GM12878 (cell line): ENCODE measurements at regions not wholly inside any gene's neighbourhood (a gene's known extent, or its start where the extent isn't known, plus 50 kb on each side); places are given as distances from the start of the nearest gene placed in this dataset.

Source experiments
- ELK1 ChIP-seq: IDR thresholded peaks from 2 replicates; pipeline ENCODE4 v1.6.1; 2012; ENCODE audit warnings: low read depth, low read length, improper control_type of control experiment
- HDAC6 ChIP-seq: fragments of 200-600 bp; sonication (generic); IDR thresholded peaks from one replicate; pipeline ENCODE4 v1.8.0; 2017; ENCODE audit warnings: antibody characterized with exemption; ENCODE audit not compliant: unreplicated experiment
- IKZF2 ChIP-seq, 2 experiments: fragments of 450-650 bp; IDR thresholded peaks; 2 replicates each; pipeline ENCODE4 v1.6.1; 2017; ENCODE audit warnings: mild to moderate bottlenecking in 2 of 2, moderate library complexity in 2 of 2
- IRF4 ChIP-seq: IDR thresholded peaks from 2 replicates; pipeline ENCODE4 v1.6.1; 2011; ENCODE audit warnings: low read depth, low read length
- NBN ChIP-seq: fragments of 450-650 bp; IDR thresholded peaks from 2 replicates; pipeline ENCODE4 v1.6.1; 2016
- NFYB ChIP-seq: IDR thresholded peaks from 2 replicates; pipeline ENCODE4 v1.6.1; 2011; ENCODE audit warnings: low read depth, mild to moderate bottlenecking, low read length, improper control_type of control experiment, moderate library complexity; ENCODE audit not compliant: insufficient read depth
- PAX8 ChIP-seq: fragments of 450-650 bp; IDR thresholded peaks from 2 replicates; pipeline ENCODE4 v1.6.1; 2017; ENCODE audit warnings: mild to moderate bottlenecking, moderate library complexity
- RB1 ChIP-seq: fragments of 450-650 bp; formaldehyde crosslinking; IDR thresholded peaks from 2 replicates; pipeline ENCODE4 v1.6.1; 2017; ENCODE audit warnings: mild to moderate bottlenecking, borderline replicate concordance
- SIN3A ChIP-seq: IDR thresholded peaks from 2 replicates; pipeline ENCODE4 v1.6.1; 2012; ENCODE audit warnings: low read depth, low read length, improper control_type of control experiment
- SPI1 ChIP-seq: IDR thresholded peaks from 2 replicates; pipeline ENCODE4 v1.6.1; 2011; ENCODE audit warnings: low read depth, mild to moderate bottlenecking, low read length, moderate library complexity, borderline replicate concordance; ENCODE audit not compliant: insufficient read depth
- STAT3 ChIP-seq: IDR thresholded peaks from 2 replicates; pipeline ENCODE4 v1.6.1; 2011; ENCODE audit warnings: low read depth, low read length, improper control_type of control experiment
- SUZ12 ChIP-seq: fragments of 200-600 bp; sonication (generic); IDR thresholded peaks from one replicate; pipeline ENCODE4 v1.6.1; 2018; ENCODE audit warnings: antibody characterized with exemption, mild to moderate bottlenecking; ENCODE audit not compliant: unreplicated experiment
- WRNIP1 ChIP-seq: IDR thresholded peaks from 2 replicates; pipeline ENCODE4 v1.6.1; 2011; ENCODE audit warnings: low read depth, low read length, improper control_type of control experiment, borderline replicate concordance
- ZBTB40 ChIP-seq: fragments of 450-650 bp; IDR thresholded peaks from 2 replicates; pipeline ENCODE4 v1.6.1; 2016; ENCODE audit warnings: mild to moderate bottlenecking, moderate library complexity, borderline replicate concordance
- ZNF24 ChIP-seq: fragments of 450-650 bp; IDR thresholded peaks from 2 replicates; pipeline ENCODE4 v1.6.1; 2017; ENCODE audit warnings: antibody characterized with exemption, mild to moderate bottlenecking
- ZNF592 ChIP-seq: fragments of 450-650 bp; IDR thresholded peaks from 2 replicates; pipeline ENCODE4 v1.6.1; 2017; ENCODE audit warnings: mild to moderate bottlenecking, moderate library complexity
- ZZZ3 ChIP-seq: IDR thresholded peaks from 2 replicates; pipeline ENCODE4 v1.6.1; 2011; ENCODE audit warnings: low read depth; ENCODE audit not compliant: control insufficient read depth, insufficient read length
- TF ChIP-seq, protein P1 (sequence below): fragments of 150-350 bp; IDR thresholded peaks from 2 replicates; pipeline ENCODE4 v1.6.1; 2016; ENCODE audit warnings: low read depth, low read length

GRCh38 chr10:14389981-14390590, 59.4 kb upstream of the FRMD4A start (continued):
- TF ChIP-seq, protein P1, sequence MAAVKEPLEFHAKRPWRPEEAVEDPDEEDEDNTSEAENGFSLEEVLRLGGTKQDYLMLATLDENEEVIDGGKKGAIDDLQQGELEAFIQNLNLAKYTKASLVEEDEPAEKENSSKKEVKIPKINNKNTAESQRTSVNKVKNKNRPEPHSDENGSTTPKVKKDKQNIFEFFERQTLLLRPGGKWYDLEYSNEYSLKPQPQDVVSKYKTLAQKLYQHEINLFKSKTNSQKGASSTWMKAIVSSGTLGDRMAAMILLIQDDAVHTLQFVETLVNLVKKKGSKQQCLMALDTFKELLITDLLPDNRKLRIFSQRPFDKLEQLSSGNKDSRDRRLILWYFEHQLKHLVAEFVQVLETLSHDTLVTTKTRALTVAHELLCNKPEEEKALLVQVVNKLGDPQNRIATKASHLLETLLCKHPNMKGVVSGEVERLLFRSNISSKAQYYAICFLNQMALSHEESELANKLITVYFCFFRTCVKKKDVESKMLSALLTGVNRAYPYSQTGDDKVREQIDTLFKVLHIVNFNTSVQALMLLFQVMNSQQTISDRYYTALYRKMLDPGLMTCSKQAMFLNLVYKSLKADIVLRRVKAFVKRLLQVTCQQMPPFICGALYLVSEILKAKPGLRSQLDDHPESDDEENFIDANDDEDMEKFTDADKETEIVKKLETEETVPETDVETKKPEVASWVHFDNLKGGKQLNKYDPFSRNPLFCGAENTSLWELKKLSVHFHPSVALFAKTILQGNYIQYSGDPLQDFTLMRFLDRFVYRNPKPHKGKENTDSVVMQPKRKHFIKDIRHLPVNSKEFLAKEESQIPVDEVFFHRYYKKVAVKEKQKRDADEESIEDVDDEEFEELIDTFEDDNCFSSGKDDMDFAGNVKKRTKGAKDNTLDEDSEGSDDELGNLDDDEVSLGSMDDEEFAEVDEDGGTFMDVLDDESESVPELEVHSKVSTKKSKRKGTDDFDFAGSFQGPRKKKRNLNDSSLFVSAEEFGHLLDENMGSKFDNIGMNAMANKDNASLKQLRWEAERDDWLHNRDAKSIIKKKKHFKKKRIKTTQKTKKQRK = no peak
- TF ChIP-seq ELK1 = no peak
- no peak for TF ChIP-seq HDAC6
- TF ChIP-seq STAT3 = peak; percentile 87; the same call in 1 of the 2 replicates
- 0 out of 2 replicates have a peak, but pooled peaks have one; percentile 42 for TF ChIP-seq ZNF24
- no peak for TF ChIP-seq ZZZ3
- peak; percentile 98 for TF ChIP-seq IRF4
- no peak for TF ChIP-seq PAX8
- no peak for TF ChIP-seq SPI1
- peak; percentile 72; the same call in 1 of the 2 replicates for TF ChIP-seq NBN
- TF ChIP-seq WRNIP1 = no peak
- no peak for TF ChIP-seq SIN3A
- TF ChIP-seq ZNF592 = no peak
- no peak for TF ChIP-seq RB1
- TF ChIP-seq IKZF2 (IDR thresholded peaks at IDR 0.05) = peak; percentile 98 to 99
- no peak for TF ChIP-seq SUZ12
- TF ChIP-seq ZBTB40 = peak; percentile 57; the same call in 1 of the 2 replicates
- no peak for TF ChIP-seq NFYB
